ENCODE measurements at regions not wholly inside any gene's neighbourhood (a gene's known extent, or its start where the extent isn't known, plus 50 kb on each side); places are given as distances from the start of the nearest gene placed in this dataset.

DNA sequence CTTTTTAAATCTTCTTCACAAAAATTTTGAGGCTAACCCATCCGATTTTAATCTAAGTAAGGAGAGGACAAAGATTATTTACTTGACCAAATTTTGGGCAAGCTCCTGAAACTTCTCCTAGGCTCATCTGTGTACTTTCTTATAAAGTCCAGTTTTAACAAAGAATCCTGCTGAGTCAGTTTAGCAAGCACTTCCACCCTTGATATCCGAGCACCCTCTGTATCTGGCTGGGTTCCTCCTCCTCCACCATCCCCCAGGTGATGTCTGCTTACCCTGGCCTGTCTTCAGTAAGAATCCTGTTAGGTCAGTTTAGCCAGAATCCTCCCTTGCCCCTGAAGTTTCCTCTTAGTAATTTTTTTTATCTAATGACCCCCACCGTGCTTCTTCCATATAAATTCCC, 140.5 kb downstream of the PHLDA1 start:
- TF ChIP-seq, protein P1, sequence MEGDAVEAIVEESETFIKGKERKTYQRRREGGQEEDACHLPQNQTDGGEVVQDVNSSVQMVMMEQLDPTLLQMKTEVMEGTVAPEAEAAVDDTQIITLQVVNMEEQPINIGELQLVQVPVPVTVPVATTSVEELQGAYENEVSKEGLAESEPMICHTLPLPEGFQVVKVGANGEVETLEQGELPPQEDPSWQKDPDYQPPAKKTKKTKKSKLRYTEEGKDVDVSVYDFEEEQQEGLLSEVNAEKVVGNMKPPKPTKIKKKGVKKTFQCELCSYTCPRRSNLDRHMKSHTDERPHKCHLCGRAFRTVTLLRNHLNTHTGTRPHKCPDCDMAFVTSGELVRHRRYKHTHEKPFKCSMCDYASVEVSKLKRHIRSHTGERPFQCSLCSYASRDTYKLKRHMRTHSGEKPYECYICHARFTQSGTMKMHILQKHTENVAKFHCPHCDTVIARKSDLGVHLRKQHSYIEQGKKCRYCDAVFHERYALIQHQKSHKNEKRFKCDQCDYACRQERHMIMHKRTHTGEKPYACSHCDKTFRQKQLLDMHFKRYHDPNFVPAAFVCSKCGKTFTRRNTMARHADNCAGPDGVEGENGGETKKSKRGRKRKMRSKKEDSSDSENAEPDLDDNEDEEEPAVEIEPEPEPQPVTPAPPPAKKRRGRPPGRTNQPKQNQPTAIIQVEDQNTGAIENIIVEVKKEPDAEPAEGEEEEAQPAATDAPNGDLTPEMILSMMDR (IDR thresholded peaks at IDR 0.05): no peak
- no peak for TF ChIP-seq NFE2L1 (CRISPR knock-in tag; IDR thresholded peaks at IDR 0.05)
- TF ChIP-seq, protein P2, sequence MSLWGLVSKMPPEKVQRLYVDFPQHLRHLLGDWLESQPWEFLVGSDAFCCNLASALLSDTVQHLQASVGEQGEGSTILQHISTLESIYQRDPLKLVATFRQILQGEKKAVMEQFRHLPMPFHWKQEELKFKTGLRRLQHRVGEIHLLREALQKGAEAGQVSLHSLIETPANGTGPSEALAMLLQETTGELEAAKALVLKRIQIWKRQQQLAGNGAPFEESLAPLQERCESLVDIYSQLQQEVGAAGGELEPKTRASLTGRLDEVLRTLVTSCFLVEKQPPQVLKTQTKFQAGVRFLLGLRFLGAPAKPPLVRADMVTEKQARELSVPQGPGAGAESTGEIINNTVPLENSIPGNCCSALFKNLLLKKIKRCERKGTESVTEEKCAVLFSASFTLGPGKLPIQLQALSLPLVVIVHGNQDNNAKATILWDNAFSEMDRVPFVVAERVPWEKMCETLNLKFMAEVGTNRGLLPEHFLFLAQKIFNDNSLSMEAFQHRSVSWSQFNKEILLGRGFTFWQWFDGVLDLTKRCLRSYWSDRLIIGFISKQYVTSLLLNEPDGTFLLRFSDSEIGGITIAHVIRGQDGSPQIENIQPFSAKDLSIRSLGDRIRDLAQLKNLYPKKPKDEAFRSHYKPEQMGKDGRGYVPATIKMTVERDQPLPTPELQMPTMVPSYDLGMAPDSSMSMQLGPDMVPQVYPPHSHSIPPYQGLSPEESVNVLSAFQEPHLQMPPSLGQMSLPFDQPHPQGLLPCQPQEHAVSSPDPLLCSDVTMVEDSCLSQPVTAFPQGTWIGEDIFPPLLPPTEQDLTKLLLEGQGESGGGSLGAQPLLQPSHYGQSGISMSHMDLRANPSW (CRISPR knock-in tag; conservative IDR thresholded peaks at IDR 0.05; ENCODE audit: low read depth): no peak

All from WTC11 (cell line).